Skeletal muscle satellite cell (primary cell): ENCODE measurements at regions not wholly inside any gene's neighbourhood (a gene's known extent, or its start where the extent isn't known, plus 50 kb on each side); places are given as distances from the start of the nearest gene placed in this dataset.

ENCODE experiments used
- H3K27me3 ChIP-seq: 2 replicates; pipeline ENCODE4 v1.7.0; 2013; ENCODE audit warnings: low read length; ENCODE audit not compliant: control insufficient read depth, insufficient read depth
- H3K36me3 ChIP-seq: 2 replicates; pipeline ENCODE4 v1.7.0; 2013; ENCODE audit warnings: mild to moderate bottlenecking, control low read depth, low read length; ENCODE audit not compliant: insufficient read depth
- H3K4me1 ChIP-seq: 2 replicates; pipeline ENCODE4 v1.7.0; 2013; ENCODE audit warnings: low read length; ENCODE audit not compliant: control insufficient read depth, insufficient read depth
- H3K4me2 ChIP-seq: 2 replicates; pipeline ENCODE4 v1.7.0; 2013; ENCODE audit warnings: mild to moderate bottlenecking, low read length
- H3K4me3 ChIP-seq: 2 replicates; pipeline ENCODE4 v1.7.0; 2013; ENCODE audit warnings: low read length
- H3K9ac ChIP-seq: 2 replicates; pipeline ENCODE4 v1.7.0; 2013; ENCODE audit warnings: mild to moderate bottlenecking, low read depth, low read length, moderate library complexity
- H3K9me3 ChIP-seq: replicated peaks from 2 replicates; pipeline ENCODE4 v1.7.0; 2013; ENCODE audit warnings: mild to moderate bottlenecking, control low read depth, low read length

- H3K4me3 ChIP-seq, result no peak overlapping the region
- H3K27me3 ChIP-seq, result peaks cover 6% of the 10 kb centered on the region
These were observed 86.6 kb upstream of the NEO1 start for GRCh38 chr15:72965671-72966070.

GRCh38 chr15:72964542-72964941 is 87.7 kb upstream of the NEO1 start:
- Histone ChIP-seq H3K4me3 (no peak overlapping the region), H3K9me3 (no peaks in the 10 kb centered on the region), H3K36me3 (no peaks in the 10 kb centered on the region), H3K9ac (no peak overlapping the region), H3K4me2 (no peak overlapping the region), H3K27me3 (peaks cover 3% of the 10 kb centered on the region), H3K4me1 (no peaks in the 10 kb centered on the region)

More at GRCh38 chr15:72965671-72966070, 86.6 kb upstream of the NEO1 start:
- H3K9me3 ChIP-seq, result no peaks in the 10 kb centered on the region
- no peak overlapping the region for H3K4me2 ChIP-seq
- no peaks in the 10 kb centered on the region for H3K36me3 ChIP-seq
- no peak overlapping the region for H3K9ac ChIP-seq
- peaks cover 6% of the 10 kb centered on the region for H3K4me1 ChIP-seq

- Histone ChIP-seq H3K9ac (no peak overlapping the region), H3K27me3 (peaks cover 3% of the 10 kb centered on the region), H3K4me3 (no peak overlapping the region), H3K4me1 (no peaks in the 10 kb centered on the region), H3K36me3 (no peaks in the 10 kb centered on the region), H3K4me2 (no peak overlapping the region), H3K9me3 (no peaks in the 10 kb centered on the region)
These were observed 88.1 kb upstream of the NEO1 start for GRCh38 chr15:72964135-72964534.

- Histone ChIP-seq H3K9ac (no peak overlapping the region), H3K4me2 (no peak overlapping the region), H3K4me1 (no peaks in the 10 kb centered on the region), H3K27me3 (no peaks in the 10 kb centered on the region), H3K36me3 (no peaks in the 10 kb centered on the region), H3K4me3 (no peak overlapping the region), H3K9me3 (no peaks in the 10 kb centered on the region)
These were observed 90.1 kb upstream of the NEO1 start for GRCh38 chr15:72962054-72962702.

GRCh38 chr15:72961346-72961745 is 90.9 kb upstream of the NEO1 start:
- H3K27me3 ChIP-seq, result no peaks in the 10 kb centered on the region
- H3K4me3 ChIP-seq, result no peak overlapping the region
- no peak overlapping the region for H3K9ac ChIP-seq
- H3K4me2 ChIP-seq, result no peak overlapping the region
- no peaks in the 10 kb centered on the region for H3K36me3 ChIP-seq
- no peaks in the 10 kb centered on the region for H3K9me3 ChIP-seq
- no peaks in the 10 kb centered on the region for H3K4me1 ChIP-seq

- H3K27me3 ChIP-seq, result no peaks in the 10 kb centered on the region
- no peaks in the 10 kb centered on the region for H3K4me1 ChIP-seq
- H3K4me3 ChIP-seq, result no peak overlapping the region
These were observed 93.6 kb upstream of the NEO1 start for GRCh38 chr15:72958634-72959033.

GRCh38 chr15:72953306-72953705 is 99.0 kb upstream of the NEO1 start:
- H3K4me2 ChIP-seq, result no peak overlapping the region

More at GRCh38 chr15:72958634-72959033, 93.6 kb upstream of the NEO1 start:
- Histone ChIP-seq H3K9ac (no peak overlapping the region), H3K9me3 (no peaks in the 10 kb centered on the region), H3K36me3 (no peaks in the 10 kb centered on the region), H3K4me2 (no peak overlapping the region)

GRCh38 chr15:72952151-72952550 is 100.1 kb upstream of the NEO1 start:
- Histone ChIP-seq H3K4me3 (no peak overlapping the region), H3K4me2 (no peak overlapping the region), H3K36me3 (no peaks in the 10 kb centered on the region), H3K4me1 (no peaks in the 10 kb centered on the region), H3K9me3 (no peaks in the 10 kb centered on the region), H3K27me3 (peaks cover 8% of the 10 kb centered on the region), H3K9ac (no peak overlapping the region)

More at GRCh38 chr15:72953306-72953705, 99.0 kb upstream of the NEO1 start:
- Histone ChIP-seq H3K9me3 (no peaks in the 10 kb centered on the region), H3K4me1 (no peaks in the 10 kb centered on the region), H3K27me3 (peaks cover 8% of the 10 kb centered on the region), H3K4me3 (no peak overlapping the region), H3K9ac (no peak overlapping the region), H3K36me3 (no peaks in the 10 kb centered on the region)

GRCh38 chr15:72948662-72949061 is 103.6 kb upstream of the NEO1 start:
- peaks cover 8% of the 10 kb centered on the region for H3K27me3 ChIP-seq
- no peak overlapping the region for H3K4me3 ChIP-seq
- H3K9me3 ChIP-seq, result no peaks in the 10 kb centered on the region
- H3K9ac ChIP-seq, result no peak overlapping the region
- no peaks in the 10 kb centered on the region for H3K36me3 ChIP-seq
- H3K4me1 ChIP-seq, result no peaks in the 10 kb centered on the region
- no peak overlapping the region for H3K4me2 ChIP-seq

GRCh38 chr15:72947709-72948108 is 104.6 kb upstream of the NEO1 start:
- Histone ChIP-seq H3K4me3 (no peak overlapping the region), H3K4me1 (no peaks in the 10 kb centered on the region), H3K9ac (no peak overlapping the region), H3K27me3 (peaks cover 13% of the 10 kb centered on the region), H3K9me3 (no peaks in the 10 kb centered on the region), H3K4me2 (no peak overlapping the region), H3K36me3 (no peaks in the 10 kb centered on the region)

- Histone ChIP-seq H3K4me1 (no peaks in the 10 kb centered on the region), H3K4me2 (no peak overlapping the region), H3K9me3 (no peaks in the 10 kb centered on the region), H3K4me3 (no peak overlapping the region), H3K36me3 (no peaks in the 10 kb centered on the region), H3K9ac (no peak overlapping the region), H3K27me3 (peaks cover 15% of the 10 kb centered on the region)
These were observed 107.7 kb upstream of the NEO1 start for GRCh38 chr15:72944565-72944964.

GRCh38 chr15:72940229-72940622 is 112.0 kb upstream of the NEO1 start:
- H3K4me2 ChIP-seq, result no peak overlapping the region
- H3K36me3 ChIP-seq, result no peaks in the 10 kb centered on the region
- no peak overlapping the region for H3K9ac ChIP-seq
- H3K27me3 ChIP-seq, result peaks cover 20% of the 10 kb centered on the region
- H3K4me1 ChIP-seq, result no peaks in the 10 kb centered on the region
- no peak overlapping the region for H3K4me3 ChIP-seq
- H3K9me3 ChIP-seq, result no peaks in the 10 kb centered on the region
